ENCODE measurements at regions not wholly inside any gene's neighbourhood (a gene's known extent, or its start where the extent isn't known, plus 50 kb on each side); places are given as distances from the start of the nearest gene placed in this dataset.

DNA sequence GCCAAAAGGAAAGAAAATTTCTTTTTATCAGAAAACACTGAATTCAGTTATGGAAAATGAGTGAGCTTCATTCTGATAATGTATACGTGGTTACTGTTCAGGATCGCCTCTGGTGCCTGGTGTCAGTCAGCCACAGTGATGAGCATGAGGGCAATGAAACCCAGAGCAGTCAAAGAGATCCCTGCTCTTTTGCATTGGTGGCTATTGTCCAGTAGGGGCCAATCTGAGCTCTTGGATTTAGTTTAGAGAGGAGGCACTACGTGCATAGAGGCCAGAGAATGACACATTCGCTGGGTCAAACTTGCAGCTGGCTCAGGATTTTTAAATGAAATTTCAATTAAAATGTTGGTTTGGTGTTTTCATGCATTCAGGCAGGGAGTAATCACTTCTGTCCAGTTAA lies 522.9 kb downstream of the TMEM182 start:
- TF ChIP-seq POLR2A (IDR thresholded peaks at IDR 0.05) = no peak
- TF ChIP-seq, protein P1, sequence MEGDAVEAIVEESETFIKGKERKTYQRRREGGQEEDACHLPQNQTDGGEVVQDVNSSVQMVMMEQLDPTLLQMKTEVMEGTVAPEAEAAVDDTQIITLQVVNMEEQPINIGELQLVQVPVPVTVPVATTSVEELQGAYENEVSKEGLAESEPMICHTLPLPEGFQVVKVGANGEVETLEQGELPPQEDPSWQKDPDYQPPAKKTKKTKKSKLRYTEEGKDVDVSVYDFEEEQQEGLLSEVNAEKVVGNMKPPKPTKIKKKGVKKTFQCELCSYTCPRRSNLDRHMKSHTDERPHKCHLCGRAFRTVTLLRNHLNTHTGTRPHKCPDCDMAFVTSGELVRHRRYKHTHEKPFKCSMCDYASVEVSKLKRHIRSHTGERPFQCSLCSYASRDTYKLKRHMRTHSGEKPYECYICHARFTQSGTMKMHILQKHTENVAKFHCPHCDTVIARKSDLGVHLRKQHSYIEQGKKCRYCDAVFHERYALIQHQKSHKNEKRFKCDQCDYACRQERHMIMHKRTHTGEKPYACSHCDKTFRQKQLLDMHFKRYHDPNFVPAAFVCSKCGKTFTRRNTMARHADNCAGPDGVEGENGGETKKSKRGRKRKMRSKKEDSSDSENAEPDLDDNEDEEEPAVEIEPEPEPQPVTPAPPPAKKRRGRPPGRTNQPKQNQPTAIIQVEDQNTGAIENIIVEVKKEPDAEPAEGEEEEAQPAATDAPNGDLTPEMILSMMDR (IDR thresholded peaks at IDR 0.05) = no peak
